Right lobe of liver (tissue), 6 donors: ENCODE measurements at regions not wholly inside any gene's neighbourhood (a gene's known extent, or its start where the extent isn't known, plus 50 kb on each side); places are given as distances from the start of the nearest gene placed in this dataset.
"Not testable (repeated sequence)": the region's sequence is repeated elsewhere in the genome, so short reads cannot be mapped to it uniquely, and the experiment has no call there.

Experiments used
- ATAC-seq, 4 donors: fragments of 200-7000 bp; cut with Tn5 transposase; one replicate each; pipeline ENCODE4 v1.9.1; 2020; ENCODE audit warnings: mild to moderate bottlenecking in 4 of 4, moderate library complexity in 4 of 4
- DNase-seq, 3 donors: peaks; one replicate each; pipeline ENCODE4 v3.0.0-alpha.2; 2020
- H3K27ac ChIP-seq, 3 donors: fragments of 200-600 bp; one replicate each; pipeline ENCODE4 v1.8.0; 2022
- H3K27me3 ChIP-seq, 2 donors: fragments of 200-600 bp; one replicate each; pipeline ENCODE4 v1.8.0; 2022
- H3K36me3 ChIP-seq, 4 donors: fragments of 200-600 bp; sonication (generic) in 1 of 4; one replicate each; pipeline versions ENCODE4 v1.5.1 to v1.8.0; 2017 to 2022; ENCODE audit warnings: control low read depth in 1 of 4
- H3K4me1 ChIP-seq, 4 donors: fragments of 200-600 bp; sonication (generic) in 1 of 4; one replicate each; pipeline versions ENCODE4 v1.5.1 to v1.8.0; 2017 to 2022; ENCODE audit warnings: control low read depth in 1 of 4
- H3K4me3 ChIP-seq, 3 donors: fragments of 200-600 bp; one replicate each; pipeline ENCODE4 v1.8.0; 2022
- H3K9me3 ChIP-seq, 4 donors: fragments of 200-600 bp; sonication (generic) in 1 of 4; one replicate each; pipeline versions ENCODE4 v1.5.1 to v1.8.0; 2017 to 2022; ENCODE audit warnings: control low read depth in 1 of 4
- CTCF ChIP-seq, 4 donors: fragments of 200-600 bp in 3 of 4; fragments of 450-650 bp in 1 of 4; IDR thresholded peaks; one replicate each; pipeline versions ENCODE4 v1.5.1 to v1.8.0; 2016 to 2022; ENCODE audit warnings: antibody characterized with exemption in 4 of 4, mild to moderate bottlenecking in 2 of 4
- POLR2A ChIP-seq: fragments of 450-650 bp; IDR thresholded peaks from one replicate; pipeline ENCODE4 v1.6.1; 2017; ENCODE audit warnings: antibody characterized with exemption, mild to moderate bottlenecking
- WGBS: methylation state at CpG from one replicate; pipeline ENCODE4 v1.1.6; 2018; ENCODE audit warnings: low coverage, low lambda C conversion rate; ENCODE audit not compliant: insufficient coverage; ENCODE audit errors: missing lambda C conversion rate; 5-methylcytosine and 5-hydroxymethylcytosine counted together
- intact Hi-C, 2 donors: fragments of 100-400 bp; cut with DNase I; formaldehyde crosslinking; loops; one replicate each; pipeline versions ENCODE4 v1.11.2 to v1.14.1; 2022
- donor health status: DM: no; HTN: yes; CAD: no.
- donor health status: DM: no; HTN: no; CAD: no.
- donor health status: DM: no; HTN: no; CAD: no.
- donor health status: DM: no; HTN: yes; CAD: no.
- donor health status: DM: no; HTN: yes; CAD: no.

GRCh38 chr1:157352216-157352615, 200.1 kb downstream of the FCRL5 start:
- Histone ChIP-seq H3K27ac (no peak overlapping the region), H3K9me3 (no peaks in the 10 kb centered on the region), H3K27me3 (no peaks in the 10 kb centered on the region), H3K4me1 (no peaks in the 10 kb centered on the region), H3K36me3 (no peaks in the 10 kb centered on the region), H3K4me3 (no peak overlapping the region)
- no peak for DNase-seq
- WGBS, result no CpG with 5 or more reads among the region's 3 CpGs
- no peak for TF ChIP-seq POLR2A
- TF ChIP-seq CTCF (IDR thresholded peaks at IDR 0.05), result no peak
- ATAC-seq, result no peak
- intact Hi-C loops, result loop anchor here in 1 of 2 donors (10.0 kb wide), 1 partner anchor 157 kb away; no protein-coding TSS in a partner anchor

GRCh38 chr1:157351800-157352199, 200.5 kb downstream of the FCRL5 start:
- H3K4me1 ChIP-seq, H3K9me3 ChIP-seq, DNase-seq, H3K36me3 ChIP-seq, H3K27ac ChIP-seq, H3K4me3 ChIP-seq, ATAC-seq, H3K27me3 ChIP-seq: not testable (repeated sequence)
- 100% methylated on average over 1 of the region's 2 CpGs for WGBS
- intact Hi-C loops, result loop anchor here in 1 of 2 donors (10.0 kb wide), 1 partner anchor 157 kb away; no protein-coding TSS in a partner anchor

GRCh38 chr1:157348538-157349480, 203.5 kb downstream of the FCRL5 start:
- intact Hi-C loops, result no loop called here
- TF ChIP-seq POLR2A (no peak), CTCF (IDR thresholded peaks at IDR 0.05) (no peak)
- no peak overlapping the region for H3K4me3 ChIP-seq
- no peaks in the 10 kb centered on the region for H3K36me3 ChIP-seq
- DNase-seq (no peak), ATAC-seq (no peak)
- H3K27ac ChIP-seq, result no peak overlapping the region
- H3K27me3 ChIP-seq, result no peaks in the 10 kb centered on the region
- no peaks in the 10 kb centered on the region for H3K4me1 ChIP-seq
- WGBS, result 90% methylated on average over 3 of the region's 4 CpGs
- no peaks in the 10 kb centered on the region for H3K9me3 ChIP-seq

- Histone ChIP-seq H3K4me1 (no peaks in the 10 kb centered on the region), H3K27me3 (no peaks in the 10 kb centered on the region), H3K36me3 (no peaks in the 10 kb centered on the region), H3K4me3 (no peak overlapping the region), H3K27ac (no peak overlapping the region), H3K9me3 (no peaks in the 10 kb centered on the region)
- WGBS, result no CpG with 5 or more reads among the region's 1 CpG
- intact Hi-C loops, result no loop called here
- DNase-seq (no peak), ATAC-seq (no peak)
- TF ChIP-seq POLR2A, result no peak
- TF ChIP-seq CTCF (IDR thresholded peaks at IDR 0.05), result no peak
Observed at GRCh38 chr1:157347506-157347905, 204.8 kb downstream of the FCRL5 start.

- H3K4me1 ChIP-seq, H3K36me3 ChIP-seq, ATAC-seq, H3K27ac ChIP-seq, DNase-seq, intact Hi-C loops, H3K9me3 ChIP-seq, H3K4me3 ChIP-seq, H3K27me3 ChIP-seq: not testable (repeated sequence)
- WGBS, result 40% methylated on average over 1 of the region's 1 CpG
Observed at GRCh38 chr1:157337785-157338184, 199.6 kb upstream of the ETV3 start.
